Smooth muscle cell (in vitro differentiated cells): ENCODE measurements at regions not wholly inside any gene's neighbourhood (a gene's known extent, or its start where the extent isn't known, plus 50 kb on each side); places are given as distances from the start of the nearest gene placed in this dataset.

ENCODE experiments used
- DNase-seq: peaks from one replicate; lab custom pipeline; 2025; ENCODE audit not compliant: unreplicated experiment; lab: John Stamatoyannopoulos, UW
- H2AFZ ChIP-seq: fragments of 200-600 bp; sonication (generic); 2 replicates; pipeline ENCODE4 v1.6.0; 2016; ENCODE audit warnings: antibody characterized with exemption, low read depth, mild to moderate bottlenecking
- H3F3A ChIP-seq: fragments of 200-600 bp; sonication (generic); 2 replicates; pipeline ENCODE4 v1.6.0; 2017; ENCODE audit warnings: antibody characterized with exemption, low read depth
- H3K27ac ChIP-seq: fragments of 200-600 bp; sonication (generic); 2 replicates; pipeline ENCODE4 v1.5.1; 2016; ENCODE audit warnings: low read depth, mild to moderate bottlenecking
- H3K27me3 ChIP-seq: fragments of 200-600 bp; sonication (generic); 2 replicates; pipeline ENCODE4 v1.6.1; 2016; ENCODE audit warnings: low read depth, mild to moderate bottlenecking
- H3K36me3 ChIP-seq: fragments of 200-600 bp; sonication (generic); 2 replicates; pipeline ENCODE4 v1.5.1; 2016; ENCODE audit warnings: low read depth
- H3K4me1 ChIP-seq: fragments of 200-600 bp; sonication (generic); 2 replicates; pipeline ENCODE4 v1.5.1; 2016; ENCODE audit warnings: low read depth
- H3K4me2 ChIP-seq: fragments of 200-600 bp; sonication (generic); 2 replicates; pipeline ENCODE4 v1.6.0; 2016; ENCODE audit warnings: mild to moderate bottlenecking
- H3K4me3 ChIP-seq: fragments of 200-600 bp; sonication (generic); 2 replicates; pipeline ENCODE4 v1.5.1; 2016; ENCODE audit warnings: mild to moderate bottlenecking
- H3K79me2 ChIP-seq: fragments of 200-600 bp; sonication (generic); 2 replicates; pipeline ENCODE4 v1.6.0; 2016; ENCODE audit warnings: low read depth, mild to moderate bottlenecking
- H3K9ac ChIP-seq: fragments of 200-600 bp; sonication (generic); 2 replicates; pipeline ENCODE4 v1.6.0; 2016; ENCODE audit warnings: low read depth
- H3K9me3 ChIP-seq: fragments of 200-600 bp; sonication (generic); replicated peaks from 2 replicates; pipeline ENCODE4 v1.5.1; 2016; ENCODE audit warnings: low read depth
- H4K20me1 ChIP-seq: fragments of 200-600 bp; sonication (generic); 2 replicates; pipeline ENCODE4 v1.6.0; 2016; ENCODE audit warnings: low read depth
- WGBS: methylation state at CpG from one replicate; pipeline ENCODE4 v1.1.7; 2016; ENCODE audit warnings: low lambda C conversion rate; 5-methylcytosine and 5-hydroxymethylcytosine counted together
- TF ChIP-seq, protein P1 (sequence below): fragments of 200-600 bp; sonication (generic); IDR thresholded peaks from 2 replicates; pipeline ENCODE4 v1.5.1; 2017; ENCODE audit warnings: borderline replicate concordance, mild to moderate bottlenecking, antibody characterized with exemption; ENCODE audit not compliant: insufficient read depth, poor library complexity, severe bottlenecking

DNA sequence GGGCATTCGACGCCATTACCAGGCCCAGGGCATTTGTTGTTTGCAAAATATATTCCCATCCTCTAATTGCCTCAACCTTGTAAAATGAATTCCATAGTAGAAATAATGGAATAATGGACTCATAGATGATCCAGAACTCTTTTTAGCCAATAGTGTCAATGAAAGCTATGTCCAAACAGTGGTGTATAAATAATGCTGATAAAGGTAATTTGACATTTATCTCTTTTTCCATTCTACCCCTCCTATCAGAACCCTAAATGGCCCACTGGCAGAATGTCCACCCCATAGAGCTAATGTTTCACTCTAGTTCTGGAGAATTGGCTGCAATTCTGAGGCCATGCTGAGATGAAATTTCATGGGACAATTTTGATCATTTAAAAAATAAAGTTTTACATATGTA lies 76.4 kb upstream of the DLX6 start:
- no peak overlapping the region for H3K4me2 ChIP-seq
- no peak overlapping the region for H3K27ac ChIP-seq
- no peak overlapping the region for H2AFZ ChIP-seq
- H3K9ac ChIP-seq: no peak overlapping the region
- no peaks in the 10 kb centered on the region for H3K9me3 ChIP-seq
- H3K4me1 ChIP-seq: no peaks in the 10 kb centered on the region
- whole genome bisulfite sequencing: 94% methylated on average over 2 of the region's 2 CpGs
- no peak overlapping the region for H3K4me3 ChIP-seq
- H3K36me3 ChIP-seq: no peaks in the 10 kb centered on the region
- no peaks in the 10 kb centered on the region for H3F3A ChIP-seq
- no peak for DNase-seq
- no peaks in the 10 kb centered on the region for H3K27me3 ChIP-seq
- no peaks in the 10 kb centered on the region for H3K79me2 ChIP-seq
- TF ChIP-seq, protein P1, sequence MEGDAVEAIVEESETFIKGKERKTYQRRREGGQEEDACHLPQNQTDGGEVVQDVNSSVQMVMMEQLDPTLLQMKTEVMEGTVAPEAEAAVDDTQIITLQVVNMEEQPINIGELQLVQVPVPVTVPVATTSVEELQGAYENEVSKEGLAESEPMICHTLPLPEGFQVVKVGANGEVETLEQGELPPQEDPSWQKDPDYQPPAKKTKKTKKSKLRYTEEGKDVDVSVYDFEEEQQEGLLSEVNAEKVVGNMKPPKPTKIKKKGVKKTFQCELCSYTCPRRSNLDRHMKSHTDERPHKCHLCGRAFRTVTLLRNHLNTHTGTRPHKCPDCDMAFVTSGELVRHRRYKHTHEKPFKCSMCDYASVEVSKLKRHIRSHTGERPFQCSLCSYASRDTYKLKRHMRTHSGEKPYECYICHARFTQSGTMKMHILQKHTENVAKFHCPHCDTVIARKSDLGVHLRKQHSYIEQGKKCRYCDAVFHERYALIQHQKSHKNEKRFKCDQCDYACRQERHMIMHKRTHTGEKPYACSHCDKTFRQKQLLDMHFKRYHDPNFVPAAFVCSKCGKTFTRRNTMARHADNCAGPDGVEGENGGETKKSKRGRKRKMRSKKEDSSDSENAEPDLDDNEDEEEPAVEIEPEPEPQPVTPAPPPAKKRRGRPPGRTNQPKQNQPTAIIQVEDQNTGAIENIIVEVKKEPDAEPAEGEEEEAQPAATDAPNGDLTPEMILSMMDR: no peak
- no peaks in the 10 kb centered on the region for H4K20me1 ChIP-seq

DNA sequence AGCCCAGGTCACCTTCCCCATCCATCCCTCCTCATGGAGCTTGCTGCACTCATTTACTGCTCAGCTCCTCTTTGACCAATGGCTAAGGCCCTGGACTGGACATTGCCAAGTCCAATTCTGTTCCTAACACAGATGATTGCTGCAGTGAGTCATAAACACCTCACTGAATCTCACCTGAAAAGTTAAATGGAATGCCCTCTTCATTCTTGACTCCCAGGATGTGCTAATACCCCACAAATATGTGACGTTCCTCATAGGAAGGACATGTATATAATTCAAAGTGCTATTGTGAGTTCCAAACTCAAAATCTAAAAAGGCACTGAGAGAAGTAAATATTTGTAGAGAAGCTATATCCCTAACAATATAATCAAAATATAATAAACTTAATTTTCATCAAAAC lies 73.5 kb upstream of the DLX6 start:
- no peak overlapping the region for H2AFZ ChIP-seq
- WGBS: 0% methylated on average over 1 of the region's 1 CpG
- H3K4me2 ChIP-seq: no peak overlapping the region
- H3F3A ChIP-seq: no peaks in the 10 kb centered on the region
- H3K79me2 ChIP-seq: no peaks in the 10 kb centered on the region
- H3K27me3 ChIP-seq: no peaks in the 10 kb centered on the region
- H4K20me1 ChIP-seq: no peaks in the 10 kb centered on the region
- no peak overlapping the region for H3K27ac ChIP-seq
- no peak overlapping the region for H3K9ac ChIP-seq
- no peaks in the 10 kb centered on the region for H3K9me3 ChIP-seq
- DNase-seq: no peak
- H3K36me3 ChIP-seq: no peaks in the 10 kb centered on the region
- no peak overlapping the region for H3K4me3 ChIP-seq
- no peaks in the 10 kb centered on the region for H3K4me1 ChIP-seq
- TF ChIP-seq, protein P1: no peak

DNA sequence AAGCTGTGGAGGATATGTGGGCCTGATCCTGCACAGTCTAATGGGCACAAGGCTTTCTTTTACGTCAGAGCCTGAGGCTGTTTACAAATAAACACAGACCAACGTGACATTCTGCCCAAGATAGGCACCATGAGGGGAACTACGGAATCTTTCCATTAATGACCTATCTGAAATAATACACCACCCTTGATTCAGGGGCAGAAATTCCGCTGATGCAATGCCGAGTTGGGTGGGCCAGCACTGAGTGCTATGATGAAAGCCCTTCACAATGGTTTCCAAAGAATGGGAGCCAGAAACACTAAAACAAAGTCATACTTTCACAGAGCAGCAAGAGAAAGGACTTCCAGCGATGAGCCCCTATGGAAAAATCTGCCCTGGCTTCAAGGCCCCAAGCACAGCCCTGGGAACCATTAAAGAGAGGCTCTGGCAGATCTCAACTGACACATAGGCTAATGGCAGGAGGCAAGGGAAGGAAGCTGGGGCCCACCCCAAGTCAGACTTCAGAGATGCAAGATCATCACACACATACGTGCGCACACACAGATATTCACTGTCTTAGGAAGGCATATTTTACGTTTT lies 72.2 kb upstream of the DLX6 start:
- no peak overlapping the region for H2AFZ ChIP-seq
- H3F3A ChIP-seq: no peaks in the 10 kb centered on the region
- H3K79me2 ChIP-seq: no peaks in the 10 kb centered on the region
- no peak overlapping the region for H3K9ac ChIP-seq
- no peaks in the 10 kb centered on the region for H4K20me1 ChIP-seq
- 41% methylated on average over 9 of the region's 9 CpGs for WGBS
- TF ChIP-seq, protein P1: no peak
- H3K9me3 ChIP-seq: no peaks in the 10 kb centered on the region
- H3K27ac ChIP-seq: no peak overlapping the region
- no peak for DNase-seq
- H3K27me3 ChIP-seq: no peaks in the 10 kb centered on the region
- no peaks in the 10 kb centered on the region for H3K36me3 ChIP-seq
- H3K4me2 ChIP-seq: peak overlapping the region; percentile 29
- H3K4me3 ChIP-seq: no peak overlapping the region
- H3K4me1 ChIP-seq: no peaks in the 10 kb centered on the region

DNA sequence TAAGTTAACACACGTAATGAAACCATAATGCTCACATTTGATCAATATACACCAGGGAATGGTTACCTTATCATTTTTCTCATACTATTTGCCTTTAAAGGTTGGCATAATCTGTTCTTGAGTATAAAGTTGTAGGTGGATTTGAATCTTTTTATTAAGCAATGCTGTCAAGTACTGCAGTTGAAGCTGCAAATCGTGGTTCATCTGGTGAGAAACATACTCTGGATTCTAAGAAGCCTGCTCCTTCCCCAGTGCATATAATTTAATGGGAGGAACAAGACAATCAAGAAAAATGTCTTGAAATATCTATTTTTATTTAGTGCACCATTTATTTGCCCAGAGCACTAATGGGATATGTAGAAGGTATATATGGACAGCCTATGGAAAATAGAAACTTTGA lies 68.7 kb upstream of the DLX6 start:
- Histone ChIP-seq H3K4me2 (no peak overlapping the region), H2AFZ (no peak overlapping the region), H4K20me1 (no peaks in the 10 kb centered on the region), H3K27me3 (no peaks in the 10 kb centered on the region), H3K4me1 (no peaks in the 10 kb centered on the region), H3K9me3 (no peaks in the 10 kb centered on the region), H3K9ac (no peak overlapping the region), H3K27ac (no peak overlapping the region), H3F3A (no peaks in the 10 kb centered on the region), H3K36me3 (no peaks in the 10 kb centered on the region), H3K4me3 (no peak overlapping the region), H3K79me2 (no peaks in the 10 kb centered on the region)
- 92% methylated on average over 2 of the region's 2 CpGs for WGBS
- TF ChIP-seq, protein P1: no peak
- no peak for DNase-seq
